T-cell (primary cell): ENCODE measurements at regions not wholly inside any gene's neighbourhood (a gene's known extent, or its start where the extent isn't known, plus 50 kb on each side); places are given as distances from the start of the nearest gene placed in this dataset.

Experiments used
- ATAC-seq, 4 experiments: fragments of 200-7000 bp in 3 of 4; fragments of 150-1000 bp in 1 of 4; cut with Tn5 transposase; replicated peaks in 1 of 4; 1 replicate in 3 of 4; 2 replicates in 1 of 4; pipeline ENCODE4 v1.10.0; 2021; ENCODE audit warnings: moderate library complexity in 3 of 4, mild to moderate bottlenecking in 2 of 4, moderate number of reproducible peaks in 1 of 4
- CTCF ChIA-PET, 2 donors: fragments of 300-600 bp; sonication (Branson Sonifier 250); formaldehyde crosslinking; loops; one replicate each; lab custom pipeline; 2022; ENCODE audit warnings: antibody characterized with exemption in 2 of 2; lab: Charles Lee
- POLR2A ChIA-PET, 2 donors: fragments of 300-600 bp; sonication (Branson Sonifier 250); formaldehyde crosslinking; loops; one replicate each; lab custom pipeline; 2022; ENCODE audit warnings: antibody characterized with exemption in 2 of 2; lab: Charles Lee
- DNase-seq, 35 experiments: peaks; one replicate each; pipeline versions ENCODE4 v3.0.0 to v3.0.0-alpha.2; 2013 to 2023
- H3K27ac ChIP-seq: one replicate; pipeline ENCODE4 v1.5.1; 2013; ENCODE audit warnings: low read length
- H3K27me3 ChIP-seq, 2 experiments: replicated peaks in 1 of 2; 1 replicate in 1 of 2; 2 replicates in 1 of 2; pipeline versions ENCODE4 v1.6.1 to v1.7.0; 2013; ENCODE audit warnings: low read length in 1 of 2, mixed read lengths in 1 of 2; ENCODE audit not compliant: control insufficient read depth in 2 of 2, insufficient read depth in 2 of 2; ENCODE audit errors: extremely low read depth in 1 of 2
- H3K36me3 ChIP-seq, 2 donors: 1 replicate in 1 of 2; 2 replicates in 1 of 2; pipeline versions ENCODE4 v1.6.1 to v1.7.0; 2013; ENCODE audit warnings: low read length in 1 of 2; ENCODE audit not compliant: control insufficient read depth in 2 of 2, insufficient read depth in 1 of 2; ENCODE audit errors: extremely low read depth in 1 of 2
- H3K4me1 ChIP-seq, 2 experiments: 1 replicate in 1 of 2; 2 replicates in 1 of 2; pipeline versions ENCODE4 v1.6.1 to v1.7.0; 2013; ENCODE audit warnings: low read length in 2 of 2, mixed read lengths in 1 of 2; ENCODE audit not compliant: insufficient read depth in 2 of 2, control insufficient read depth in 1 of 2; ENCODE audit errors: extremely low read depth in 1 of 2
- H3K4me3 ChIP-seq, 2 donors: 1 replicate in 1 of 2; 2 replicates in 1 of 2; pipeline versions ENCODE4 v1.5.1 to v1.7.0; 2013; ENCODE audit warnings: mild to moderate bottlenecking in 2 of 2, low read length in 1 of 2, moderate library complexity in 1 of 2; ENCODE audit not compliant: control insufficient read depth in 1 of 2; ENCODE audit errors: extremely low read depth in 1 of 2
- H3K9me3 ChIP-seq: 2 replicates; pipeline ENCODE4 v1.7.0; 2013
- H3K27ac Mint-ChIP-seq, 2 donors: one replicate each; pipeline ENCODE4 v1.8.0; 2020 to 2021; ENCODE audit warnings: mild to moderate bottlenecking in 2 of 2, mixed read lengths in 2 of 2
- H3K27me3 Mint-ChIP-seq, 2 donors: one replicate each; pipeline ENCODE4 v1.8.0; 2021 to 2022; ENCODE audit warnings: mixed read lengths in 2 of 2
- H3K36me3 Mint-ChIP-seq: one replicate; pipeline ENCODE4 v1.8.0; 2021; ENCODE audit warnings: mixed read lengths
- H3K4me1 Mint-ChIP-seq, 3 donors: one replicate each; pipeline ENCODE4 v1.8.0; 2020 to 2022; ENCODE audit warnings: mixed read lengths in 3 of 3, mild to moderate bottlenecking in 1 of 3
- H3K4me3 Mint-ChIP-seq, 3 donors: one replicate each; pipeline ENCODE4 v1.8.0; 2020 to 2022; ENCODE audit warnings: mild to moderate bottlenecking in 3 of 3, mixed read lengths in 3 of 3, moderate library complexity in 3 of 3
- H3K9me3 Mint-ChIP-seq, 3 donors: one replicate each; pipeline ENCODE4 v1.8.0; 2020 to 2022; ENCODE audit warnings: mixed read lengths in 3 of 3
- WGBS: methylation state at CpG from one replicate; pipeline ENCODE4 v1.1.5; 2013; ENCODE audit warnings: missing lambda C conversion rate; ENCODE audit not compliant: insufficient coverage; 5-methylcytosine and 5-hydroxymethylcytosine counted together

- no peaks in the 10 kb centered on the region for H3K36me3 Mint-ChIP-seq
- DNase-seq (peak in 31 of 35 experiments; percentile 10 to 64 (median 37)), ATAC-seq (peak; percentile 58 to 96 (median 77))
- H3K4me3 Mint-ChIP-seq, result peak overlapping the region in 1 of 3 donors; percentile 53
- peaks cover 0 to 17% of the 10 kb centered on the region in 2 experiments for H3K27me3 ChIP-seq
- H3K27ac Mint-ChIP-seq, result no peak overlapping the region
- H3K27ac ChIP-seq, result no peak overlapping the region
- peaks cover 16 to 20% of the 10 kb centered on the region in 2 experiments for H3K4me1 ChIP-seq
- H3K4me3 ChIP-seq, result no peak overlapping the region
- H3K36me3 ChIP-seq, result no peaks in the 10 kb centered on the region
- H3K4me1 Mint-ChIP-seq, result peaks cover 25 to 34% (median 30%) of the 10 kb centered on the region in 3 donors
- peaks cover 10 to 37% of the 10 kb centered on the region in 2 donors for H3K27me3 Mint-ChIP-seq
- ChIA-PET POLR2A (interaction anchor here in 1 of 2 donors (0.6 kb wide), 1 partner anchor 316 kb away, joined by 5 read pairs; no protein-coding TSS in a partner anchor), CTCF (no interaction called here)
- H3K9me3 ChIP-seq, result no peaks in the 10 kb centered on the region
- WGBS, result no CpG with 5 or more reads among the region's 5 CpGs
- H3K9me3 Mint-ChIP-seq, result peaks cover 0 to 1% (median 0%) of the 10 kb centered on the region in 3 donors
These were observed 314.9 kb downstream of the TLE3 start for GRCh38 chr15:69782809-69783208.

DNA sequence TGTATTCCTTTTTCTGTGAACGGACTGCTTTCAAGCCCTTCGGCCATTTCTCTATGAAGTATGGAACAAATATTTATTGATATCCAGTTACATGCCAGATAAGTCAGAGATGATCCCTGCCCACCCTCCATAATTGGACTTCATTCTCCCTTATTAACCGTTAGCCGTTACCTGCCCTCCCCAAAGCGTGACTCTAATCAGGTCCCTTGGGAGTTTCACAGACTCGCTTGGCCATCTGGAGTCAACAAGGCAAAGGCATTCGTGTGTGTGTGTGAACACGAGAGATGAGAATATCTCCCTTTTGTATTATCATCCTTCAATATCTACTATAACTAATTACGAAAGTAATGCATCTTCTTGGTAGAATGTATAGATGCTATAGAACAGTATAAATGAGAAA, 314.5 kb downstream of the TLE3 start:
- Mint-ChIP-seq H3K27me3 (peaks cover 10 to 37% of the 10 kb centered on the region in 2 donors), H3K9me3 (no peaks in the 10 kb centered on the region), H3K4me1 (peaks cover 25 to 34% (median 30%) of the 10 kb centered on the region in 3 donors), H3K36me3 (no peaks in the 10 kb centered on the region), H3K4me3 (peak overlapping the region in 1 of 3 donors; percentile 53), H3K27ac (no peak overlapping the region)
- peaks cover 16 to 20% of the 10 kb centered on the region in 2 experiments for H3K4me1 ChIP-seq
- H3K9me3 ChIP-seq, result no peaks in the 10 kb centered on the region
- no peaks in the 10 kb centered on the region for H3K36me3 ChIP-seq
- ChIA-PET POLR2A (no interaction called here), CTCF (no interaction called here)
- ATAC-seq (no peak), DNase-seq (no peak)
- peaks cover 0 to 19% of the 10 kb centered on the region in 2 experiments for H3K27me3 ChIP-seq
- no peak overlapping the region for H3K27ac ChIP-seq
- no peak overlapping the region for H3K4me3 ChIP-seq
- WGBS, result no CpG with 5 or more reads among the region's 9 CpGs

- H3K9me3 Mint-ChIP-seq, result no peaks in the 10 kb centered on the region
- Histone ChIP-seq H3K27me3 (peaks cover 0 to 17% of the 10 kb centered on the region in 2 experiments), H3K4me3 (no peak overlapping the region), H3K36me3 (no peaks in the 10 kb centered on the region), H3K27ac (no peak overlapping the region), H3K9me3 (no peaks in the 10 kb centered on the region), H3K4me1 (peaks cover 16 to 20% of the 10 kb centered on the region in 2 experiments)
- H3K27me3 Mint-ChIP-seq, result peaks cover 10 to 38% of the 10 kb centered on the region in 2 donors
- H3K4me1 Mint-ChIP-seq, result peaks cover 25 to 34% (median 30%) of the 10 kb centered on the region in 3 donors
- no peaks in the 10 kb centered on the region for H3K36me3 Mint-ChIP-seq
- ChIA-PET CTCF (interaction anchor here in 1 of 2 donors (0.6 kb wide), 1 partner anchor 128 kb away, joined by 3 read pairs; no protein-coding TSS in a partner anchor), POLR2A (no interaction called here)
- ATAC-seq (no peak), DNase-seq (no peak)
- peak overlapping the region in 1 of 2 donors; percentile 79 for H3K27ac Mint-ChIP-seq
- no peak overlapping the region for H3K4me3 Mint-ChIP-seq
- WGBS, result 70% methylated on average over 2 of the region's 5 CpGs
These were observed 312.7 kb downstream of the TLE3 start for GRCh38 chr15:69784798-69785566.

- Histone ChIP-seq H3K27me3 (peaks cover 0 to 21% of the 10 kb centered on the region in 2 experiments), H3K4me3 (no peak overlapping the region), H3K36me3 (no peaks in the 10 kb centered on the region), H3K9me3 (no peaks in the 10 kb centered on the region), H3K27ac (no peak overlapping the region), H3K4me1 (peaks cover 16 to 19% of the 10 kb centered on the region in 2 experiments)
- Mint-ChIP-seq H3K36me3 (no peaks in the 10 kb centered on the region), H3K27ac (no peak overlapping the region), H3K9me3 (peaks cover 3 to 5% (median 4%) of the 10 kb centered on the region in 3 donors), H3K27me3 (peaks cover 8 to 40% of the 10 kb centered on the region in 2 donors), H3K4me3 (no peak overlapping the region), H3K4me1 (peaks cover 23 to 34% (median 27%) of the 10 kb centered on the region in 3 donors)
- ATAC-seq, result no peak
- CTCF ChIA-PET, result no interaction called here
- POLR2A ChIA-PET, result no interaction called here
- 91% methylated on average over 6 of the region's 9 CpGs for WGBS
- peak in 1 of 35 experiments; percentile 4 for DNase-seq
These were observed 311.5 kb downstream of the TLE3 start for GRCh38 chr15:69786136-69786701.

GRCh38 chr15:69787791-69788190, 309.9 kb downstream of the TLE3 start:
- H3K4me1 Mint-ChIP-seq, result peaks cover 10 to 18% (median 12%) of the 10 kb centered on the region in 3 donors
- no peak for ATAC-seq
- H3K36me3 Mint-ChIP-seq, result no peaks in the 10 kb centered on the region
- H3K4me3 Mint-ChIP-seq, result no peak overlapping the region
- 87% methylated on average over 4 of the region's 4 CpGs for WGBS
- H3K4me3 ChIP-seq, result no peak overlapping the region
- H3K36me3 ChIP-seq, result no peaks in the 10 kb centered on the region
- H3K9me3 ChIP-seq, result no peaks in the 10 kb centered on the region
- peaks cover 0 to 18% of the 10 kb centered on the region in 2 experiments for H3K27me3 ChIP-seq
- H3K27me3 Mint-ChIP-seq, result peaks cover 8 to 32% of the 10 kb centered on the region in 2 donors
- H3K27ac ChIP-seq, result no peak overlapping the region
- DNase-seq, result no peak
- ChIA-PET POLR2A (no interaction called here), CTCF (no interaction called here)
- H3K27ac Mint-ChIP-seq, result no peak overlapping the region
- peaks cover 5 to 6% of the 10 kb centered on the region in 2 experiments for H3K4me1 ChIP-seq
- H3K9me3 Mint-ChIP-seq, result peaks cover 5 to 14% (median 9%) of the 10 kb centered on the region in 3 donors

DNA sequence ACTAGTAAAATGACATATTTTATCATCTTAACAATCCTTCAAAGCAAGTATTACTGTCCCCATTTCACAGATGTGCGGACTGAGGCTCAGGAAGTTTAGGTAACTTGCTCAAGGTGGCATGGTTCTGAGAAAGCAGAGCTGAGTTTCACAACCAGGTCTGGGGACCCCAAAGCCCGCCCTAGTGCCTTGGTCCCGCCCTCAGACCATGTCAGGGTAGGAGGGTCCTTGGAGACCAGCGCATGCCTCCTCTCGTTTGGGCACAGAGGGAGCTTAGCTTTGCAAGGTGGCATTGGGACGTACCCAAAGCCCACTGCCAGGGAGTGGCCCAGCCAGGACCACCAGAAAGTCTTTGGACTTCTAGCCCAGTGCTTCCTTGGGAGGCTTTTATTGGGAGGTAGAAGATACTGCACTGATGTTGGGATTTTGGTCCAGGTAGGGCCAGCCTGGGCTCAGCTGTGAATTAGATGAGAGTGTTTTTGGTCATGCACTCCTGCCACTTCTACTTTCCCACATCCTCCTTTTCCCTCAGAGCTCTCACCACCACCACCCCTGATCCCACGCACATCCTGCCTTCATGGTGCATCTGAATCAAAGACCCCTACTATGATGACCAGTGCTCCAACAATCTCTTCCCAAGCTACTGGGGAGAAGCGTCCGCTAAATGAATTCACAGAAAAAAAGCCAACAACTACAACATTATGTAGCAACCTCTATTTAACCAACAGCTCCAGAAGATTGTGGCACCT, 307.9 kb downstream of the TLE3 start:
- Mint-ChIP-seq H3K4me1 (peaks cover 0 to 3% (median 0%) of the 10 kb centered on the region in 3 donors), H3K9me3 (peaks cover 5 to 14% (median 9%) of the 10 kb centered on the region in 3 donors), H3K27ac (no peak overlapping the region), H3K4me3 (no peak overlapping the region), H3K36me3 (no peaks in the 10 kb centered on the region), H3K27me3 (peaks cover 8 to 19% of the 10 kb centered on the region in 2 donors)
- H3K4me3 ChIP-seq, result no peak overlapping the region
- 66% methylated on average over 6 of the region's 9 CpGs for WGBS
- ChIA-PET CTCF (no interaction called here), POLR2A (no interaction called here)
- H3K27ac ChIP-seq, result no peak overlapping the region
- no peaks in the 10 kb centered on the region for H3K4me1 ChIP-seq
- DNase-seq (no peak), ATAC-seq (no peak)
- H3K36me3 ChIP-seq, result no peaks in the 10 kb centered on the region
- H3K27me3 ChIP-seq, result peaks cover 0 to 17% of the 10 kb centered on the region in 2 experiments
- H3K9me3 ChIP-seq, result no peaks in the 10 kb centered on the region
